GM06990 (cell line): ENCODE measurements at regions not wholly inside any gene's neighbourhood (a gene's known extent, or its start where the extent isn't known, plus 50 kb on each side); places are given as distances from the start of the nearest gene placed in this dataset.
"Not testable (repeated sequence)": the region's sequence is repeated elsewhere in the genome, so short reads cannot be mapped to it uniquely, and the experiment has no call there.

Experiments used
- DNase-seq: peaks from one replicate; pipeline ENCODE4 v3.0.0-alpha.2; 2011; ENCODE audit not compliant: insufficient read length; ENCODE audit errors: extremely low read depth
- H3K27me3 ChIP-seq: replicated peaks from 2 replicates; pipeline ENCODE4 v1.6.0; 2011; ENCODE audit warnings: low read length; ENCODE audit not compliant: control insufficient read depth, insufficient read depth
- H3K36me3 ChIP-seq: 2 replicates; pipeline ENCODE4 v1.5.1; 2011; ENCODE audit warnings: low read length; ENCODE audit not compliant: control insufficient read depth, insufficient read depth
- H3K4me3 ChIP-seq: replicated peaks from 2 replicates; pipeline ENCODE4 v1.5.1; 2011; ENCODE audit warnings: low read depth, mild to moderate bottlenecking, control low read depth, low read length
- CTCF ChIP-seq: IDR thresholded peaks from 2 replicates; pipeline ENCODE4 v1.5.1; 2011; ENCODE audit warnings: low read length, control low read depth, mild to moderate bottlenecking, inconsistent platforms; ENCODE audit not compliant: insufficient read depth, poor library complexity, severe bottlenecking

- H3K4me3 ChIP-seq: no peak overlapping the region
- peak; percentile 32 for DNase-seq
- H3K27me3 ChIP-seq: no peaks in the 10 kb centered on the region; the same call in 1 of the 2 replicates
- no peaks in the 10 kb centered on the region for H3K36me3 ChIP-seq
- TF ChIP-seq CTCF: no peak
Observed at GRCh38 chr15:69921626-69922619, 175.8 kb downstream of the TLE3 start.

DNA sequence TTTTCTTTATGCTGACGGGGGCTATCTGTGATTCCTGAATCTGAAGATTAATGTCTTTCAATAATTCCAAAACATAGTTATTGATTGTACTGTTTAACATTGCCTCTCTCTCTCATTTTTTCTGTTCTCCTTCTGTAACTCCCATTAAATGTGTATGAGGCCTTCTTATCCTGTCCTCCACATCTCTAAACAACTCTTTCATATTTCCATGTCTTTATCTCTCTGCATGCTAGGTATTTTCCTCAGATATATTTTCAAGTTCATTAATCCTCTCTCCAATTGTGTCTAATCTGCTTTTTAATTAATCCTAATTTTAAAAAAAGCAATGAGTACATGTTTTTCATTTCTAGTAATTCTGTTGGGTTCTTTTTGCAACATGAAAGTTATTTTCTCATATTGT, 173.2 kb downstream of the TLE3 start:
- DNase-seq: no peak
- no peak for TF ChIP-seq CTCF
- Histone ChIP-seq H3K36me3 (no peaks in the 10 kb centered on the region), H3K27me3 (no peaks in the 10 kb centered on the region; the same call in 1 of the 2 replicates), H3K4me3 (no peak overlapping the region)

GRCh38 chr15:69926006-69926405, 171.7 kb downstream of the TLE3 start:
- no peak for DNase-seq
- Histone ChIP-seq H3K27me3 (no peaks in the 10 kb centered on the region; the same call in 1 of the 2 replicates), H3K36me3 (no peaks in the 10 kb centered on the region), H3K4me3 (no peak overlapping the region)
- no peak for TF ChIP-seq CTCF

- H3K27me3 ChIP-seq: no peaks in the 10 kb centered on the region; the same call in 1 of the 2 replicates
- no peak for DNase-seq
- TF ChIP-seq CTCF: no peak
- H3K36me3 ChIP-seq: no peaks in the 10 kb centered on the region
- H3K4me3 ChIP-seq: no peak overlapping the region
Observed at GRCh38 chr15:69926721-69927120, 171.0 kb downstream of the TLE3 start.

DNA sequence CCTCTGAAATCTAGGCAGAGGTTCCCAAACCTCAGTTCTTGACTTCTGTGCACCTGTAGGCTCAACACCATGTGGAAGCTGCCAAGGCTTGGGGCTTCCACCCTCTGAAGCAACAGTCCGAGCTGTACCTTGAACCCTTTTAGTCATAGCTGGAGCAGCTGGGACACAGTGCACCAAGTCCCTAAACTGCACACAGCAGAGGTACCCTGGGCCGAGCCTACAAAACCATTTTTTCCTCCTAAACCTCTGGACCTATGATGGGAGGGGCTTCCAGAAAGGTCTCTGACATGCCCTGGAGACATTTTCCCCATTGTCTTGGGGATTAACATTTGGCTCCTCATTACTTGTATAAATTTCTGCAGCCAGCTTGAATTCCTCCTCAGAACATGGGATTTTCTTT, 168.8 kb downstream of the TLE3 start:
- not testable (repeated sequence) for H3K27me3 ChIP-seq, DNase-seq, H3K36me3 ChIP-seq, H3K4me3 ChIP-seq

- no peaks in the 10 kb centered on the region for H3K36me3 ChIP-seq
- H3K4me3 ChIP-seq: no peak overlapping the region
- TF ChIP-seq CTCF: no peak
- no peaks in the 10 kb centered on the region for H3K27me3 ChIP-seq
- DNase-seq: no peak
Observed at GRCh38 chr15:69929905-69930630, 167.6 kb downstream of the TLE3 start.
